ENCODE measurements at regions not wholly inside any gene's neighbourhood (a gene's known extent, or its start where the extent isn't known, plus 50 kb on each side); places are given as distances from the start of the nearest gene placed in this dataset.

DNA sequence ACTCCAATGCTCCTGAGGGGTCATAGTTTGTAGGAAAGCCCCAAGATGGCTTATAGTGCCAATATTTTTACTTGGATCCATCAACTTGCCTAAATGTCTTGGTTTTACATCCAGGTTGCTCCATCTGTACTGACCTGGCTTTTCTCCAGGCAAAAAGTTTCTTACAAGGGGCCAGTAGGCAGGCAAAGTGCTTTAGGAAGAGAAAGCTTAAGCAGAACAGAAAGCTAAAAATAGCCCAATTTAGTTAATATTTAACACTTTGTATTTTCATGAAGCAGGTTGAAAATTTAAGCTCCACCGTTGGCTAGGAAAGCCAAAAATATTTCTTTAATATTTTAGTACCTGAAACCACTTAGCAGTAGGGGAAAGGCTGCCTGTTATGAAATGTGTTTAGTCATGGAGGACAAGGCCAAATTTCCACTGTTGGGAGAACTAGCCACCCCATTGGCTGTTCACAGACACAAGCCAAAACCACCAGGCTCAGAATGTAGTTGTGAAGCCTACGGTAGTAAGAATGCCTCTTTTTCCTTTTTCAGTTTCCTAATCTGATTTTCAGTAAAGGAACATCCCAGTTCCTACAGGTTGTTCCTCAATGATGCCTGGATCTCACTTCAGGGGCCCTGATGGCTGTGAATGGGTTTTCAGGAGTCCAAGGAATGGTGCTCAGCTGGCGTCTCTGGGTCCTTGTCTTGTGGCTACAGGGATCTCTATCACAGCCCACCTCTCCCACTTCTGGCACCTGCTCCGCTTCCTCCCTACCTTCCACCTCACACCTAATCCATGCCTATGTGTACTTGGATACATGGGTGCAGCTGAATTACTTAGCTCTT is 324.8 kb downstream of the PMP22 start:
- no peaks in the 10 kb centered on the region for H3K4me1 Mint-ChIP-seq (ENCODE audit: low read depth)
- no peak for ATAC-seq
- H3K27me3 Mint-ChIP-seq (ENCODE audit: low read depth) = peaks cover 9% of the 10 kb centered on the region
- no peaks in the 10 kb centered on the region for H3K9me3 Mint-ChIP-seq
- H3K4me3 Mint-ChIP-seq = no peak overlapping the region
- DNase-seq = no peak
- no peaks in the 10 kb centered on the region for H3K36me3 Mint-ChIP-seq (ENCODE audit: insufficient read depth)

DNA sequence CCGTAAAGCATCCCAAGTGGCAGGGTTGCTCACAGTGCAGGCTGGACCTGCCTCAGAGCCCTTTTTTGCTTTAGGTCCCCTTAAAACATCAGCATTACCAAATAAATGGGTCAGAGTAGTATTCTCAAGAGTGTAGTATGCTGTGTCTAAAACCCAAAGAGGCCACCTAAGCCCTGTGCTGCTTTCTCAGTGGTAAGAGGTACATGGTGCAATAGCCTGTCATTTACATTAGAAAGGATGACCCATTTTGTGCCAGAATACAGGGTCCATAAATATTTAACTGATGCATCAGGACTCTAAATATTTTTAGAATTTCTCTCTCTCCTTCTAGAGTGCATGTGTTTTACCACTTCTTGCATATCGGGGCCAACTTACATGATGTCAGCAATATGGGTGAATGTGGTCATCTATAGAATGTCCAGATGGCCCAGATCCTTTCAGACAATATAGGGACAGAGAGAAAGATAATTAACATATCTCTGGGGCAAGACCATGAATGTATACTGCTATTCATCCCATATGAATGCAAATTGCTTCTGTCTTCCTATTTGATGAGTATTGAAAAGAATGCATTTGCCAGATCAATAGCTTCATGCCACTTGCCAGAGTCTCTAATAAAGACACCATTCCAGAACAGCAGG is 329.2 kb downstream of the PMP22 start:
- Mint-ChIP-seq H3K9me3 (no peaks in the 10 kb centered on the region), H3K4me3 (no peak overlapping the region), H3K36me3 (ENCODE audit: insufficient read depth) (no peaks in the 10 kb centered on the region), H3K27me3 (ENCODE audit: low read depth) (peaks cover 4% of the 10 kb centered on the region), H3K4me1 (ENCODE audit: low read depth) (no peaks in the 10 kb centered on the region)
- DNase-seq = no peak
- ATAC-seq = no peak

- H3K4me3 Mint-ChIP-seq = no peak overlapping the region
- no peaks in the 10 kb centered on the region for H3K9me3 Mint-ChIP-seq
- peaks cover 4% of the 10 kb centered on the region for H3K27me3 Mint-ChIP-seq (ENCODE audit: low read depth)
- no peaks in the 10 kb centered on the region for H3K4me1 Mint-ChIP-seq (ENCODE audit: low read depth)
- no peaks in the 10 kb centered on the region for H3K36me3 Mint-ChIP-seq (ENCODE audit: insufficient read depth)
- no peak for DNase-seq
- ATAC-seq = no peak
Measured at GRCh38 chr17:14935139-14935841, 329.8 kb downstream of the PMP22 start.

- H3K9me3 Mint-ChIP-seq = no peaks in the 10 kb centered on the region
- DNase-seq = no peak
- no peaks in the 10 kb centered on the region for H3K36me3 Mint-ChIP-seq (ENCODE audit: insufficient read depth)
- no peak overlapping the region for H3K4me3 Mint-ChIP-seq
- ATAC-seq = no peak
- no peaks in the 10 kb centered on the region for H3K4me1 Mint-ChIP-seq (ENCODE audit: low read depth)
- peaks cover under 1% of the 10 kb centered on the region for H3K27me3 Mint-ChIP-seq (ENCODE audit: low read depth)
Measured at GRCh38 chr17:14933676-14934075, 331.4 kb downstream of the PMP22 start.

- H3K4me1 Mint-ChIP-seq (ENCODE audit: low read depth) = no peaks in the 10 kb centered on the region
- H3K4me3 Mint-ChIP-seq = no peak overlapping the region
- no peak for ATAC-seq
- peaks cover 9% of the 10 kb centered on the region for H3K27me3 Mint-ChIP-seq (ENCODE audit: low read depth)
- peak; percentile 34 for DNase-seq
- H3K36me3 Mint-ChIP-seq (ENCODE audit: insufficient read depth) = no peaks in the 10 kb centered on the region
- H3K9me3 Mint-ChIP-seq = no peaks in the 10 kb centered on the region
Measured at GRCh38 chr17:14926526-14927122, 338.5 kb downstream of the PMP22 start.

DNA sequence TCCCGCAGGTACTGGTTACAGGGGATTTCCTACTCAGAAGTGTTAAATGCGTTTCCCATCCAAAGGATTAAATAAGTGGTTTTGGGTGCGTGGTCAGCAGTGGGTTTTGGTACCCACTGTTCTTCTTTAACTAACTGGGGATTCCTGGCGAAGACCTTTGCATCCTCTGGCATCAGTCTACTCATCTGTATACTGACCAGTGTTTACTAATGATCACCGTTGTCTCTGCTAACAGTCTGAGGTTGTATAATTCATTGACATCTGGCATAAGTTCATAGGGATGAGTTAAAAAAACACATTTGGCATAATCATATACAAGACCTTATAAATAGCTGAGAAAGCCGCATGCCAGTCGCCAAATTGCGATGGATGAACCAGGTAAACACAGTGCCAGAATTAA is 339.1 kb downstream of the PMP22 start:
- no peaks in the 10 kb centered on the region for H3K9me3 Mint-ChIP-seq
- no peak overlapping the region for H3K4me3 Mint-ChIP-seq
- no peaks in the 10 kb centered on the region for H3K4me1 Mint-ChIP-seq (ENCODE audit: low read depth)
- H3K27me3 Mint-ChIP-seq (ENCODE audit: low read depth) = peaks cover 9% of the 10 kb centered on the region
- no peak for ATAC-seq
- no peak for DNase-seq
- H3K36me3 Mint-ChIP-seq (ENCODE audit: insufficient read depth) = no peaks in the 10 kb centered on the region

DNA sequence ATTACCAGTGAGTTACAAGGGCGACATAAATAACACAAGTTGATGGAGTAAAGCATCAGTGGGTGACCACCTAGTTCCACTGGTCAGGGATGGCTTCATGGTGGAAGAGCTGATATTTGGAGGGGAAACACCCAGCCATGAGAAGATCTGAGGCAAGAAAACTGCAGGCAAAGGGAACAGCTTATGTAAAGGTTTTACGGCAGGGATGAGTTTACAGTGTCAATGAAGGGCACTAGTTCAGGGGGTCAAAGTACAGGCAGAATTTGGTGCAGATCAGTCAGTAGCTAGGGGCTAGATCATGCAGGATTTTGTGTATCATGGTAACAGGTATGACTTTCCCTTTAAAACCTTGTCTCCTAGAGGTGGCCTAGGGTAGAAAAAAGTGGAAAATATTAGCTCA is 339.6 kb downstream of the PMP22 start:
- H3K4me3 Mint-ChIP-seq = no peak overlapping the region
- ATAC-seq (no peak), DNase-seq (no peak)
- H3K4me1 Mint-ChIP-seq (ENCODE audit: low read depth) = no peaks in the 10 kb centered on the region
- no peaks in the 10 kb centered on the region for H3K9me3 Mint-ChIP-seq
- H3K36me3 Mint-ChIP-seq (ENCODE audit: insufficient read depth) = no peaks in the 10 kb centered on the region
- peaks cover 9% of the 10 kb centered on the region for H3K27me3 Mint-ChIP-seq (ENCODE audit: low read depth)

GRCh38 chr17:14923981-14924380 is 341.1 kb downstream of the PMP22 start:
- ATAC-seq (no peak), DNase-seq (no peak)
- no peak overlapping the region for H3K4me3 Mint-ChIP-seq
- no peaks in the 10 kb centered on the region for H3K9me3 Mint-ChIP-seq
- peaks cover 11% of the 10 kb centered on the region for H3K27me3 Mint-ChIP-seq (ENCODE audit: low read depth)
- no peaks in the 10 kb centered on the region for H3K4me1 Mint-ChIP-seq (ENCODE audit: low read depth)
- no peaks in the 10 kb centered on the region for H3K36me3 Mint-ChIP-seq (ENCODE audit: insufficient read depth)

DNA sequence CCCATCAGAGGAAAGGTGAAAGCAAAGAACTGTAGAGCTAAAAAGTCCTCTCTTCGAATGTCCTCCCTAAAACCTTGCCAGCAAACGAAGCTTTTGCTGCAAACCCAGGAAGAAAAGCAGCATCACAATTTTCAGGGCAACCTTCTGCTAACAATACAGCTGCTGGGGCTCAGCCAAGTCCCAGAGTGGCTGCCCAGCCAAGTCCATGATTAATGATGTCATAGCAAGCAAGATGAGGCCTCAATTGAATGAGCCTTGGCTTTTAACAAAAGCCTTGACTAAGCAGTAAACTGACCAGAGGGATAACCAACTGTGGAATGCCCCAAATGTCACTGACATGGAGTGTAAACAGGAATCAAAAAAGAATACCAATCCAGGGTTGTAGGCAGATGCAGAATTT is 342.7 kb downstream of the PMP22 start:
- H3K36me3 Mint-ChIP-seq (ENCODE audit: insufficient read depth) = no peaks in the 10 kb centered on the region
- no peak for ATAC-seq
- H3K4me1 Mint-ChIP-seq (ENCODE audit: low read depth) = no peaks in the 10 kb centered on the region
- no peaks in the 10 kb centered on the region for H3K9me3 Mint-ChIP-seq
- no peak overlapping the region for H3K4me3 Mint-ChIP-seq
- H3K27me3 Mint-ChIP-seq (ENCODE audit: low read depth) = peaks cover 15% of the 10 kb centered on the region
- DNase-seq = no peak

GRCh38 chr17:14921936-14922335 is 343.2 kb downstream of the PMP22 start:
- H3K4me3 Mint-ChIP-seq = no peak overlapping the region
- no peak for DNase-seq
- no peaks in the 10 kb centered on the region for H3K9me3 Mint-ChIP-seq
- H3K36me3 Mint-ChIP-seq (ENCODE audit: insufficient read depth) = no peaks in the 10 kb centered on the region
- H3K4me1 Mint-ChIP-seq (ENCODE audit: low read depth) = no peaks in the 10 kb centered on the region
- no peak for ATAC-seq
- peaks cover 13% of the 10 kb centered on the region for H3K27me3 Mint-ChIP-seq (ENCODE audit: low read depth)

DNA sequence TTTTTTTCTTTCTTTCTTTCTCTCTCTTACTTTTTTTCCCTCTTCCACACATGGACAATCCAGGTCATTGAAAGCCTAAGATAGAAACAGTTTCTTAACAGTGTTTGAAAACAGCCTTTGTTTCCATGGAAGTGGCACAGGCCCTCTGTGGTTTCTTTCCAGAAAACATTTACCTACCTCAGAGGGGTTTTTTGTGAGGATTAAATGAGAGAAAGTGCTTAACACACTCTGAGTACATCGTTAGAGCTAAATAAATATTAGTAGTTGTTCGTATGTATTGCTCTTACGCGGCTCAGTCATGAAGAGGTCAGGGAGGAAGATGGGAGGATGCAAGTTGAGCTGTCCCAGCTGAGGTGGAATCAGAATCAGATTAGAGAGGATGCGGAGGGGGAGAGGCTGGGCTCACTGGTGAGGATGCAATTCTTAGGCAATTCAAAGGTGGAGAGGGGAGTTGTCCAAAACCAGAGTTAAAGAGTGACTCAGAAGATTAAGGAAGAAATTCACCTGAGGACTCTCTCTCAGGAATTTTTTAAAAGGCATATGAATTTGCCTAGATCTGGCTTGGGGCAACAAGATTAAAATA is 345.4 kb downstream of the PMP22 start:
- ATAC-seq = no peak
- Mint-ChIP-seq H3K27me3 (ENCODE audit: low read depth) (peaks cover 8% of the 10 kb centered on the region), H3K4me3 (no peak overlapping the region), H3K4me1 (ENCODE audit: low read depth) (no peaks in the 10 kb centered on the region), H3K36me3 (ENCODE audit: insufficient read depth) (no peaks in the 10 kb centered on the region), H3K9me3 (no peaks in the 10 kb centered on the region)
- no peak for DNase-seq

DNA sequence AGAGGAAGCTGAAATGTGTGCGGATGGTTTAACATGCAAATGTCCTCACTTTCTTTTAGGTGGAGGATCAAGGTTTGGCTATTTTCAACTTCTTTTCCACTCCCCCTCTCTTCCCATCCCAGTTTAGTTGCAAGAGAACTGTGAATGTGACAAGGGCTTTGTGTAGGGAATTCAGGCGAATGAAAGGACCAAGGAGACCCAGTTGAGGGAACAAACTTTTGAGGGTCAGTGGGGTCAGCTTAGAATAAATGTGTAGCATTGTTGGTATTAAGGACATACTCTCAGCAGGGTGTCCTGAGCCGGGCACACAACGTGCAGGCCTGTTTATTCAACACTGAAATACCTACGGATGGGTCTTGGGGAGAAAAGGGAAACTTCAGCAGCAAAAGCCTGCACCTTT is 346.0 kb downstream of the PMP22 start:
- H3K36me3 Mint-ChIP-seq (ENCODE audit: insufficient read depth) = no peaks in the 10 kb centered on the region

DNA sequence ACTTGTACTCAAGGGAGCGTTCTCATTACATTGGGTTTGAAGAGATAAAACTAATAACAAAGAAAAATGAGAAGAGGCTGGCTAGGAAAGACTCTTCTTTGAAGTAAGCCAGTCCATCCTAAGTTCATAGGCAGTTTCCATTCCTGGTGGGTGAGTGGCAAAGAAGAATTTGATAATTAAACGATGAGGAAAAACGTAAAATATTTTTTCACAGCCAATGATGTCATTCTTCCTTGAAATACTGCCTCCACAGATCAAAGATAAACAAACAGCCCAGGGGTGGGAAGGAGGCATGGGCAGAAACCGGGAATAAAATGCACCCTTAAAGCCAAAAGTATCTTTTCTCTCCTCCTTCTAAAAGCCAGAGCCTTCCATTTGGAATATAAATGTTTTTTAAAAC is 346.6 kb downstream of the PMP22 start:
- no peaks in the 10 kb centered on the region for H3K4me1 Mint-ChIP-seq (ENCODE audit: low read depth)
- peaks cover 5% of the 10 kb centered on the region for H3K9me3 Mint-ChIP-seq
- peaks cover 8% of the 10 kb centered on the region for H3K27me3 Mint-ChIP-seq (ENCODE audit: low read depth)
- no peak for DNase-seq
- H3K36me3 Mint-ChIP-seq (ENCODE audit: insufficient read depth) = no peaks in the 10 kb centered on the region
- no peak overlapping the region for H3K4me3 Mint-ChIP-seq
- ATAC-seq = no peak

More for the DNA sequence above, 346.0 kb downstream of the PMP22 start:
- no peak overlapping the region for H3K4me3 Mint-ChIP-seq
- peaks cover 8% of the 10 kb centered on the region for H3K27me3 Mint-ChIP-seq (ENCODE audit: low read depth)
- H3K4me1 Mint-ChIP-seq (ENCODE audit: low read depth) = no peaks in the 10 kb centered on the region
- ATAC-seq (no peak), DNase-seq (no peak)
- H3K9me3 Mint-ChIP-seq = no peaks in the 10 kb centered on the region

GRCh38 chr17:14910916-14911315 is 354.2 kb downstream of the PMP22 start:
- no peaks in the 10 kb centered on the region for H3K4me1 Mint-ChIP-seq (ENCODE audit: low read depth)
- ATAC-seq = no peak
- H3K9me3 Mint-ChIP-seq = peaks cover 10% of the 10 kb centered on the region
- no peaks in the 10 kb centered on the region for H3K36me3 Mint-ChIP-seq (ENCODE audit: insufficient read depth)
- peaks cover 16% of the 10 kb centered on the region for H3K27me3 Mint-ChIP-seq (ENCODE audit: low read depth)
- DNase-seq = no peak
- H3K4me3 Mint-ChIP-seq = no peak overlapping the region
